ENCODE measurements at regions not wholly inside any gene's neighbourhood (a gene's known extent, or its start where the extent isn't known, plus 50 kb on each side); places are given as distances from the start of the nearest gene placed in this dataset.
"Not testable (repeated sequence)": the region's sequence is repeated elsewhere in the genome, so short reads cannot be mapped to it uniquely, and the experiment has no call there.

GRCh38 chr18:67455890-67456501, 60.5 kb downstream of the DSEL start:
- DNase-seq: no peak

- no peak for DNase-seq
Measured at GRCh38 chr18:67453901-67454300, 62.6 kb downstream of the DSEL start.

GRCh38 chr18:67451960-67452359, 64.6 kb downstream of the DSEL start:
- DNase-seq: no peak

- not testable (repeated sequence) for DNase-seq
Measured at GRCh38 chr18:67451101-67451500, 65.4 kb downstream of the DSEL start.

- no peak for DNase-seq
Measured at GRCh38 chr18:67433971-67434370, 82.5 kb downstream of the DSEL start.

- no peak for DNase-seq
Measured at GRCh38 chr18:67432806-67433205, 83.7 kb downstream of the DSEL start.

GRCh38 chr18:67428805-67429204, 87.7 kb downstream of the DSEL start:
- DNase-seq: no peak

DNA sequence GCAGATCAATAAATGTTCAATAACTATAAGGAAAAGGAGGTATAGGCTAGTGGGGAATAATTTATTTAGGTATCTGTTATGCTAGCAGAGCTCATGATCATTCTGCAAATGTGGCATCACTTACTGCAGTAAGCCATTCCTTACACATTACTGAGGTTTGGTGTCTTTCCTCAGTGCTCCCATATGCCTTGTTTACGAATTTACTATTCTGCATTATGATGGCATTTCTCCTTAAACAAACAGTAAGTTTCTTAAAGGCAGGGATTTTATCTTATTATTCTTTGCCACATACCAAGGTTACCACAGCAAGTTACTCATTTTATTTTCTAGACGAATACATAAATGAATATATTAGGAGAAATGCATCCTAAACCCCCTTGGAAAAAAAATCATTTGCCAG, 88.4 kb downstream of the DSEL start:
- DNase-seq: no peak

DNA sequence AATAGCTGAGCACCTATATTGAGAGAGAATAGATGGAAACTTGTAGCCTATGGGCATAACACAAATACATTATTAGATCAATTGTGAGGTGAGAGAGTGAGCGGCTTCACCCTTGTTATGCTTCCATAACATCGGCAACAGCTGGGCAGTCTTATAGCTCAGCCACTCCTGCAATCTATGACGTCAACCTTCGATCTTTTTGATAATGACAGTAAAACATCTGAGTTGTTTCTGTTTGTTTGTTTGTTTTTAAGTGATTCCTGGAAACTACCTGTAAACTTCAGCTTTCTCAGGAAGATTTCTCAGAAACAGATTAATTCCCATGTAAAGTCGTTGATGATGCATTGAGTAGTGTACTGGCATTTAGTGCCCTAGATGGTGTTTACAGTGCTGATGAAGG, 90.0 kb downstream of the DSEL start:
- DNase-seq: no peak

GRCh38 chr18:67425672-67426071, 90.8 kb downstream of the DSEL start:
- DNase-seq: no peak

DNA sequence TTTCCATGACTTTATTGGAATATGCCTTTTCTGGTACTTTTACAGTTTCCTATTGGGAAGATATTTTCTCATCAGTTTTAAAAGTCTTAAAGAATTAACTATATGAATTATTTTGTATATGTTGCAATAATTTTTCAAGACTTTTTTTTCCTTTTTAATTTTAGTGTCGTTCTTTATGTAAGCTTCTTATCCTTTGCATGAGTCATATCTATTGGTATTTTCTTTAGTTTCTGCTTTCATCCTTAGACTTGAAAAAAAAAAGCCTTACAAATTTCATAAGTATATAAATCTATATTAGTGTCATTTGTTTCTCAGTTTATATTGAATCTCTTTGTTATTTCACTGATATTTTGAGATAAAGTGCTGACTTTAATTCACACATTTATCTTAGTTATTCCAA, 94.9 kb downstream of the DSEL start:
- DNase-seq: no peak

DNA sequence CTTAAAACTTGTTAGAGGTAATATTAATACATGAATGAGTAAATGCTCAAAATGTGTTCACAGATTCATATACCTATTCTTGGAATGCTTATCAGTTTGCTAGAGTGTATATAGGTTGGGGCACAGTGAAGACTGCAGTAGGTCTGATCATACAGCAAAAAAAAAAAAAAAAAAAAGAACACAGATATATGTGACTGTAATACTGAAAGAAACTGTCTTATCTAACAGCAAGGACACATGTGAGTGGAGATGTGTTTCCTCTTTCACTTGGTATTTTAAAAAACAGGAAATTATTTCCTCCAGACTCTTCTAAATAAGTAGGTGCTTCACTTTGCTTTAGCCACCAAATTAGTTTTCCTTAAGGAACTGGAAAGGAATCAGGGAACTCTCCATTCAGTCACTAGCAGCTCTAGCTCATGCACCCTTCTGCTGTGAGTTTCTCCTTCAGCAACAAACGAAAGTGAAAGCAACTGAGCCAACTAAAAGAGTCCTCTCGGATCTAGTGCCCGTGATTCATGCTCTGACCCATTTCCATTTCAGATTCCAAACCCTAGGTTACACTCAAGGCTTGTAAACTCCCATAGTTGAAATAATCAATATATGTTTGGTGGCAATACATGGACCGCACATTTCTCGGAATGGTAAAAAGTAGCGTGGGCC, 98.5 kb downstream of the DSEL start:
- peak; percentile 1 for DNase-seq

- no peak for DNase-seq
Measured at GRCh38 chr18:67411116-67411515, 105.4 kb downstream of the DSEL start.

- DNase-seq: no peak
Measured at GRCh38 chr18:67410075-67411070, 106.1 kb downstream of the DSEL start.

- no peak for DNase-seq
Measured at GRCh38 chr18:67408240-67408639, 108.3 kb downstream of the DSEL start.

DNA sequence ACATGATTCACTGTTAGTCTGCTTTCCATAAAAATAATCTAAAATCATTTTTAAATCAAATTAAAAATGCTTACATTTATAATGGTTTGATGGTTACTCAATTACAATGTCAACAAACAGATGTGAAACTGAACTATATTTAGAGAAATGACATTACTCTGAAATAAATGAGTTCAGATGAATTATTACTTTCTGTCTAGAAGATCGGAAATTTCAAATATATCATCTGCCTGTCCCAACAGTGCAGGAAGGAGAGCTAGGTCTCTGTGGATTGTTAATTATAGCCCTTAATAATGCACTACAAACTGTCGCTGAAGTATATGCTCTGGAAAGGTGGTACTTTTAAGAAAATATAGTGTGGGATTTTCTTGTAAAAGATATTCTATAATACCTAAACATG, 109.8 kb downstream of the DSEL start:
- no peak for DNase-seq

- DNase-seq: no peak
Measured at GRCh38 chr18:67402543-67402942, 114.0 kb downstream of the DSEL start.

DNA sequence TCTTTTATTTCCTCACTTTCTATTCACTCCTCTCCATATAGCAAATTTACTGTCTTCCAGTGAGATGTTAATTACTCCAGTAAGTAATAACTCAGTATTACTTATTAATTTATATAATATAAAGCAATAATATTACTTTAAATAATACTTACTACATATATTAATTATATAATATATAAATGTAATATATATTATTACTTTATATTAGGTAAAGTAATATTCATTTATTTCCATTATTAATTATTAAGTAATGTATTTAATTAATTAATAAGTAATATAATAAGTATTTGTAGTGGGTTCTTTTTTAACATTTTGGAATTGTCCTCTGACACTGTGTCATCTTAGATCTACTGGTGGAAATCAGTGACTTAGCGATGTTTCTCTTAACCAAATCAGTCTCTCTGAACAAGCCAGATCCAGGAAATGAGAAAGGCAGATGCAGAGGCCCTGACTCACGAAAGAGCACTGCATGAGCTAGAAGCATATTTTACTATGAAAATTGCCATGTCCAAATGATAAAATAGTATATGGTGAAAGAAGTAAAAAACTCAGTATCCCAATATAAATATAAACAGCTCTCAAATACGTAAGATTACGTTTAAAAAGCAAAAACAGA, 115.9 kb downstream of the DSEL start:
- DNase-seq: no peak

GRCh38 chr18:67386032-67386431, 130.5 kb downstream of the DSEL start:
- DNase-seq: no peak

DNA sequence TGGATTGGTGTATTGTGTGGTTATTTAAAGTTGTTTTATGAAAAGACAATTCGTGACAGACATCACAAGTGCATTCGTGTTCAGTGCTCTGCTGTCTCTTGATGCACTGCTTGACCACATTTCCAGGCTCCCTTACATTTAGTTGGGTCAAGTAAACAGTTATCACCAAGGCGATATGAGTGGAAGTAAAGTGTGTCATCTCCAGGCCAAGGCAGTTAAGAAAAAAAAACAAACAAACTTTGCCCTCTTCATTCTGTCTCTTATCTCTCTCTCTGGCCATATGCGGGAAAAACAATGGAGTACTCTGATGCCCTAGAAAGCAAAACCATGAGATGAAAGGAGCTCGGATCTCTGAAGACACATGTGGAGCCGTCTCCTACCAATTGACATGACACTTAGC, 131.1 kb downstream of the DSEL start:
- DNase-seq: no peak

- DNase-seq: not testable (repeated sequence)
Measured at GRCh38 chr18:67384057-67384456, 132.5 kb downstream of the DSEL start.

GRCh38 chr18:67381608-67382150, 134.8 kb downstream of the DSEL start:
- no peak for DNase-seq

- no peak for DNase-seq
Measured at GRCh38 chr18:67380867-67381266, 135.7 kb downstream of the DSEL start.
